CD4-positive, CD25-positive, alpha-beta regulatory T cell (primary cell): ENCODE measurements at regions not wholly inside any gene's neighbourhood (a gene's known extent, or its start where the extent isn't known, plus 50 kb on each side); places are given as distances from the start of the nearest gene placed in this dataset.

ENCODE experiments used
- ATAC-seq, 2 donors: fragments of 150-1000 bp; cut with Tn5 transposase; one replicate each; pipeline ENCODE4 v1.10.0; 2021; ENCODE audit warnings: low read depth in 2 of 2, moderate number of reproducible peaks in 2 of 2, moderate library complexity in 1 of 2
- DNase-seq, 3 donors: peaks; one replicate each; pipeline versions ENCODE4 v3.0.0 to v3.0.0-alpha.2; 2012 to 2022; ENCODE audit warnings: mixed read lengths in 1 of 3
- H3K27ac ChIP-seq: one replicate; pipeline ENCODE4 v1.7.0; 2013; ENCODE audit warnings: mild to moderate bottlenecking, low read length; ENCODE audit not compliant: insufficient read depth, poor library complexity, severe bottlenecking
- H3K27me3 ChIP-seq: one replicate; pipeline ENCODE4 v1.7.0; 2013; ENCODE audit warnings: low read length; ENCODE audit not compliant: control insufficient read depth, insufficient read depth
- H3K36me3 ChIP-seq: one replicate; pipeline ENCODE4 v1.7.0; 2013; ENCODE audit warnings: mild to moderate bottlenecking, low read length, moderate library complexity; ENCODE audit not compliant: control insufficient read depth, insufficient read depth
- H3K4me1 ChIP-seq: 2 replicates; pipeline ENCODE4 v1.7.0; 2013; ENCODE audit warnings: mild to moderate bottlenecking, low read length; ENCODE audit not compliant: insufficient read depth, control insufficient read depth, poor library complexity, severe bottlenecking
- H3K4me3 ChIP-seq: one replicate; pipeline ENCODE4 v1.7.0; 2013; ENCODE audit warnings: low read depth, mild to moderate bottlenecking, low read length, moderate library complexity
- H3K9me3 ChIP-seq, 2 experiments: 1 replicate in 1 of 2; 2 replicates in 1 of 2; pipeline ENCODE4 v1.7.0; 2013; ENCODE audit warnings: low read length in 2 of 2, mild to moderate bottlenecking in 1 of 2, moderate library complexity in 1 of 2; ENCODE audit not compliant: control insufficient read depth in 2 of 2
- H3K27ac Mint-ChIP-seq, 3 donors: one replicate each; pipeline ENCODE4 v1.8.0; 2020 to 2022; ENCODE audit warnings: mild to moderate bottlenecking in 3 of 3, mixed read lengths in 3 of 3, moderate library complexity in 2 of 3
- H3K27me3 Mint-ChIP-seq: one replicate; pipeline ENCODE4 v1.8.0; 2022; ENCODE audit warnings: mild to moderate bottlenecking, mixed read lengths
- H3K36me3 Mint-ChIP-seq: one replicate; pipeline ENCODE4 v1.8.0; 2020; ENCODE audit warnings: mixed read lengths
- H3K4me1 Mint-ChIP-seq, 4 donors: one replicate each; pipeline ENCODE4 v1.8.0; 2020 to 2022; ENCODE audit warnings: mixed read lengths in 4 of 4, mild to moderate bottlenecking in 1 of 4
- H3K4me3 Mint-ChIP-seq, 4 donors: one replicate each; pipeline ENCODE4 v1.8.0; 2020 to 2022; ENCODE audit warnings: mild to moderate bottlenecking in 4 of 4, mixed read lengths in 4 of 4, moderate library complexity in 3 of 4
- H3K9me3 Mint-ChIP-seq, 7 donors: one replicate each; pipeline ENCODE4 v1.8.0; 2020 to 2022; ENCODE audit warnings: mixed read lengths in 7 of 7, mild to moderate bottlenecking in 3 of 7, moderate library complexity in 2 of 7

DNA sequence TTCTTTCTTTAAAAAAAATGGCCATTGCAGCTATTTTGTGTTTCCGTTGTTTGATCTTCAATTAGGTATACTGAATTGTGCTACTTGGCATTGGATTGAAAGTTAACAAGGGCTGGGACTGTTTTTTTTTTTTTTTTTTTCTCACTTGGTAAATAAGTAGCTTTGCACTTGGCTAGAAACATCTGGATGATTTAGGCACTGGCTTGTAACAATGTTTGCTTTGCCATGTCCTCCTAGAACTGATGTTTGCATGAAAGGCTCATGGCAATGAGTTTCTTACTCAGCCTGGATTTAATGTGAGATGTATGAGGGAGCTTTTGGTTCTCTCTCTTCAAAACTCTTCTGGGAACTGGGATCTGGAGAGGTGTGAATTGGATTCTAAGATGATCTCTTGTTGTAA lies 414.1 kb downstream of the CDH26 start:
- Histone ChIP-seq H3K27me3 (no peaks in the 10 kb centered on the region), H3K27ac (no peak overlapping the region), H3K9me3 (no peaks in the 10 kb centered on the region), H3K4me3 (no peak overlapping the region), H3K36me3 (no peaks in the 10 kb centered on the region), H3K4me1 (no peaks in the 10 kb centered on the region)
- H3K27ac Mint-ChIP-seq = no peak overlapping the region
- H3K27me3 Mint-ChIP-seq = peaks cover 10% of the 10 kb centered on the region
- ATAC-seq (no peak), DNase-seq (no peak)
- H3K36me3 Mint-ChIP-seq = no peaks in the 10 kb centered on the region
- H3K9me3 Mint-ChIP-seq = peaks cover 0 to 4% (median 0%) of the 10 kb centered on the region in 7 donors
- peak overlapping the region in 1 of 4 donors; percentile 5 for H3K4me3 Mint-ChIP-seq
- H3K4me1 Mint-ChIP-seq = no peaks in the 10 kb centered on the region

GRCh38 chr20:60372822-60373221 lies 414.6 kb downstream of the CDH26 start:
- peaks cover 10% of the 10 kb centered on the region for H3K27me3 Mint-ChIP-seq
- no peak overlapping the region for H3K4me3 ChIP-seq
- DNase-seq = no peak
- no peaks in the 10 kb centered on the region for H3K36me3 ChIP-seq
- H3K27me3 ChIP-seq = no peaks in the 10 kb centered on the region
- H3K4me3 Mint-ChIP-seq = no peak overlapping the region
- H3K9me3 ChIP-seq = no peaks in the 10 kb centered on the region
- no peaks in the 10 kb centered on the region for H3K4me1 ChIP-seq
- no peaks in the 10 kb centered on the region for H3K4me1 Mint-ChIP-seq
- H3K9me3 Mint-ChIP-seq = peaks cover 0 to 4% (median 0%) of the 10 kb centered on the region in 7 donors
- no peak overlapping the region for H3K27ac ChIP-seq
- no peaks in the 10 kb centered on the region for H3K36me3 Mint-ChIP-seq
- no peak overlapping the region for H3K27ac Mint-ChIP-seq
- no peak for ATAC-seq

GRCh38 chr20:60378620-60379019 lies 420.4 kb downstream of the CDH26 start:
- Mint-ChIP-seq H3K27ac (peak overlapping the region in 1 of 3 donors; percentile 85), H3K4me3 (no peak overlapping the region), H3K36me3 (no peaks in the 10 kb centered on the region), H3K27me3 (peaks cover 8% of the 10 kb centered on the region), H3K4me1 (no peaks in the 10 kb centered on the region), H3K9me3 (peaks cover 0 to 5% (median 1%) of the 10 kb centered on the region in 7 donors)
- H3K9me3 ChIP-seq = no peaks in the 10 kb centered on the region
- peaks cover 2% of the 10 kb centered on the region for H3K27me3 ChIP-seq
- ATAC-seq (no peak), DNase-seq (no peak)
- H3K4me1 ChIP-seq = no peaks in the 10 kb centered on the region
- H3K36me3 ChIP-seq = no peaks in the 10 kb centered on the region
- H3K27ac ChIP-seq = no peak overlapping the region
- no peak overlapping the region for H3K4me3 ChIP-seq

DNA sequence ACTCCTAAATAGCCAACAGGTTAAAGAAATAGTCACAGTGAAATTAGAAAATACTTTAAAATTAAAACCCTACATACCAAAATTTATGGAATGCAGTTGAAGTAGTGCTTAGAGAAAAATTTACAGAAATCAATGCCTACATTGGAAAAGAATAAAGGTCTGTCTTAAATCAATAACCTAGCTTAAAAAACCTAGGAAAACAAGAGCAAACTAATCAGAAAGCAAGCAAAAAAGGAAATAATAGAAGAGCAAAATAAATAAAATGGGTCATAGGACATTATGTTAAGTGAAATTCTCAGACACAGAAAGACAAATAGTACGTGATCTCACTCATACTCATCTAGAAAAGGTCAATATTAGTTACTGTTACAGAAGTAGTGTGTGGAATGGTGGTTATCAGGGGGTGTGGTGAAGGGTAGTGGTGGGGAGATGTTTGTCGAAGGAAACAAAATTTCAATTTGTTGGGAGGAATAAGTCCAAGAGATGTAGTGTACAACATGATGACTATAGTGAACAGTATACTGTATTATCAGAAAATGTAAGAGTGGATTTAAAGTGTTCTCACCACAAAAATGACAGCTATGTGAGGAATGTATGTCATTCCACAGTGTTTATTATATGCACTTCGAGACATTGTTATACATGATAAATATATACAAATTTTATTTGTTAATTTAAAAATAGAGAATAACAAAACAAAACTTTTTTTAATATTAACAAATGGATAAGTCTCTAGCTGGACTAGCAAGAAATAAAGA lies 423.6 kb downstream of the CDH26 start:
- peaks cover 0 to 9% (median 0%) of the 10 kb centered on the region in 7 donors for H3K9me3 Mint-ChIP-seq
- H3K36me3 Mint-ChIP-seq = no peaks in the 10 kb centered on the region
- H3K27me3 ChIP-seq = peaks cover 2% of the 10 kb centered on the region
- H3K27ac ChIP-seq = no peak overlapping the region
- DNase-seq (no peak), ATAC-seq (no peak)
- H3K4me3 ChIP-seq = no peak overlapping the region
- no peaks in the 10 kb centered on the region for H3K36me3 ChIP-seq
- no peaks in the 10 kb centered on the region for H3K9me3 ChIP-seq
- H3K4me1 ChIP-seq = no peaks in the 10 kb centered on the region
- no peak overlapping the region for H3K27ac Mint-ChIP-seq
- peaks cover 2% of the 10 kb centered on the region for H3K27me3 Mint-ChIP-seq
- H3K4me1 Mint-ChIP-seq = no peaks in the 10 kb centered on the region
- H3K4me3 Mint-ChIP-seq = no peak overlapping the region

DNA sequence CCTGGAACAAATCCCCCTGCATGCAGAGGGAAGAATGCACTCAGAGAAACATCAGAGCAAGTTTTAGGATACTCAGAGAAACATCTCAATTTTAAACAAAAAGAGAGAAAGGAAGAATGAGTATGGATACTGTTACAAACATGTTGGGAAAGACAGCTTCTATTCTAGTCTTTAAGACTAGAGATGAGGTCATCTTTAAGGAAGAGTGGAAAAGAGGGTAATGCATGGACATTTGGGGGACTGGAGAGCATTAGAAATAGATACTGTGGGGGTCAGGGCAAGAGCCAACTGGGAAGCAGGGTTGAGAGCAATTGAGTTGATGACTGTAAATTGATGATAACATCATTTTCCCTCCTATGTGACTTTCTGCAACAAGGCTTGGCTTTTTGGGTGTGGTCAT lies 431.2 kb downstream of the CDH26 start:
- Histone ChIP-seq H3K4me1 (no peaks in the 10 kb centered on the region), H3K4me3 (no peak overlapping the region), H3K36me3 (no peaks in the 10 kb centered on the region), H3K27me3 (no peaks in the 10 kb centered on the region), H3K27ac (no peak overlapping the region), H3K9me3 (no peaks in the 10 kb centered on the region)
- Mint-ChIP-seq H3K4me3 (no peak overlapping the region), H3K9me3 (peaks cover 0 to 4% (median 0%) of the 10 kb centered on the region in 7 donors), H3K36me3 (no peaks in the 10 kb centered on the region), H3K27me3 (peaks cover 9% of the 10 kb centered on the region), H3K27ac (no peak overlapping the region), H3K4me1 (no peaks in the 10 kb centered on the region)
- ATAC-seq (no peak), DNase-seq (no peak)

- ATAC-seq (no peak), DNase-seq (no peak)
- Histone ChIP-seq H3K4me1 (no peaks in the 10 kb centered on the region), H3K4me3 (no peak overlapping the region), H3K27me3 (no peaks in the 10 kb centered on the region), H3K9me3 (no peaks in the 10 kb centered on the region), H3K27ac (no peak overlapping the region), H3K36me3 (no peaks in the 10 kb centered on the region)
- no peaks in the 10 kb centered on the region for H3K4me1 Mint-ChIP-seq
- peaks cover 9% of the 10 kb centered on the region for H3K27me3 Mint-ChIP-seq
- no peak overlapping the region for H3K27ac Mint-ChIP-seq
- H3K4me3 Mint-ChIP-seq = no peak overlapping the region
- no peaks in the 10 kb centered on the region for H3K36me3 Mint-ChIP-seq
- H3K9me3 Mint-ChIP-seq = peaks cover 0 to 4% (median 0%) of the 10 kb centered on the region in 7 donors
Observed at GRCh38 chr20:60389882-60390281, 431.7 kb downstream of the CDH26 start.

DNA sequence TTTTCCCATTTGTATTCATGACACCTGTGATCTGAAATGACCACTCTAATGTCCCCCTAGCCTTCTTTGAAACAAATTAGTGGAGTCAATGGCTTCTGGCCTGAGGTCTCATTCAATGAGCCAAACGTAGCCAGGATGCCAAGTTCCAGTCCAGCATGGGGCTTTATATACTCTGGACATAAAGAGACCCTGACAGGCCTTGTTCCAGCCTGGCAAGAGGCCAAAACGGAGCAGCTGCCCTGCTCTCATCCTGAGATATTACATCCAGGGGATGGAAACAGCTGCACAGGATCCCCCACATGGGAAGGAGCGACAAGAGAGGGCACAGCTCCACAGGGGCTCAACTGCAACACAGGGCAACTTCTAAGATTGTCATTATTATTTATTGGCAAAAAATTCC lies 437.8 kb downstream of the CDH26 start:
- no peaks in the 10 kb centered on the region for H3K36me3 ChIP-seq
- no peaks in the 10 kb centered on the region for H3K9me3 ChIP-seq
- H3K27me3 ChIP-seq = no peaks in the 10 kb centered on the region
- no peak for DNase-seq
- Mint-ChIP-seq H3K4me1 (no peaks in the 10 kb centered on the region), H3K36me3 (no peaks in the 10 kb centered on the region), H3K9me3 (peaks cover 0 to 13% (median 5%) of the 10 kb centered on the region in 7 donors), H3K27ac (no peak overlapping the region), H3K4me3 (no peak overlapping the region), H3K27me3 (peaks cover 15% of the 10 kb centered on the region)
- H3K27ac ChIP-seq = no peak overlapping the region
- no peak for ATAC-seq
- H3K4me3 ChIP-seq = no peak overlapping the region
- H3K4me1 ChIP-seq = no peaks in the 10 kb centered on the region

DNA sequence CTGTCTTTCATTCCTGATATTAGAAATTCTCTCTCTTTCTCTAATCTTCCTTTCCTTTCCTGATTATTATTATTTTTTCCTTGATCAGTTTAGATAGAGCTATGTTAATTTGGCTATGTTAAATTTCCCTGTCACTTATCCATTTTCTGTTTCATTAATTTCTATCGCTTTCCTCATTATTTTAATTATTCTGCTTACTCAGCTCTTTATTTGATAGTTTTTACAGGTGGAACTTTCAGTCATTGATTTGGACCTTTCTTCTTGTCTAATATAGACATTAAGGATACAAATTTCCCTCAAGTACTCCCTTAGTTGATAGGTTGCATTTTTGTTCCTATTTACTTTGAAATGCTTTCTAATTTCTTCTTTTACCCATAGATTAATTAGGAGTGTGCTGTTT lies 442.3 kb downstream of the CDH26 start:
- DNase-seq (no peak), ATAC-seq (no peak)
- no peaks in the 10 kb centered on the region for H3K36me3 ChIP-seq
- Mint-ChIP-seq H3K4me3 (no peak overlapping the region), H3K4me1 (no peaks in the 10 kb centered on the region), H3K27me3 (peaks cover 15% of the 10 kb centered on the region), H3K27ac (no peak overlapping the region), H3K36me3 (no peaks in the 10 kb centered on the region), H3K9me3 (peaks cover 0 to 13% (median 5%) of the 10 kb centered on the region in 7 donors)
- H3K27ac ChIP-seq = no peak overlapping the region
- no peaks in the 10 kb centered on the region for H3K4me1 ChIP-seq
- no peak overlapping the region for H3K4me3 ChIP-seq
- no peaks in the 10 kb centered on the region for H3K9me3 ChIP-seq
- no peaks in the 10 kb centered on the region for H3K27me3 ChIP-seq
